ENCODE measurements at regions not wholly inside any gene's neighbourhood (a gene's known extent, or its start where the extent isn't known, plus 50 kb on each side); places are given as distances from the start of the nearest gene placed in this dataset.
"Not testable (repeated sequence)": the region's sequence is repeated elsewhere in the genome, so short reads cannot be mapped to it uniquely, and the experiment has no call there.

DNA sequence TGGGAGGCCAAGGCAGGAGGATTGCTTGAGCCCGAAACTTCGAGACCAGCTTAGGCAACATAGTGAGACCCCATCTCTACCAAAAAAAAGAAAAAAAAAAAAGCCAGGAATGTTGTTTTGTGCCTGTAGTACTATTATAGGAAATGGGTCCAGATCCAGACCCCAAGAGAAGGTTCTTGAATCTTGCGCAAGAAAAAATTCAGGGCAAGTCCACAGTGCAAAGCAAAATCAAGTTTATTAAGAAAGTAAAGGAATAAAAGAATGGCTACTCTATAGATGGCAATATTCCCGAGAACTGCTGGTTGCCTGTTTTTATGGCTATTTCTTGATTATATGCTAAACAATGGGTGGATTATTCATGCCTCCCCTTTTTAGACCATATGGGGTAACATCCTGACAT lies 51.2 kb upstream of the RDX start:
- DNase-seq: no peak

DNA sequence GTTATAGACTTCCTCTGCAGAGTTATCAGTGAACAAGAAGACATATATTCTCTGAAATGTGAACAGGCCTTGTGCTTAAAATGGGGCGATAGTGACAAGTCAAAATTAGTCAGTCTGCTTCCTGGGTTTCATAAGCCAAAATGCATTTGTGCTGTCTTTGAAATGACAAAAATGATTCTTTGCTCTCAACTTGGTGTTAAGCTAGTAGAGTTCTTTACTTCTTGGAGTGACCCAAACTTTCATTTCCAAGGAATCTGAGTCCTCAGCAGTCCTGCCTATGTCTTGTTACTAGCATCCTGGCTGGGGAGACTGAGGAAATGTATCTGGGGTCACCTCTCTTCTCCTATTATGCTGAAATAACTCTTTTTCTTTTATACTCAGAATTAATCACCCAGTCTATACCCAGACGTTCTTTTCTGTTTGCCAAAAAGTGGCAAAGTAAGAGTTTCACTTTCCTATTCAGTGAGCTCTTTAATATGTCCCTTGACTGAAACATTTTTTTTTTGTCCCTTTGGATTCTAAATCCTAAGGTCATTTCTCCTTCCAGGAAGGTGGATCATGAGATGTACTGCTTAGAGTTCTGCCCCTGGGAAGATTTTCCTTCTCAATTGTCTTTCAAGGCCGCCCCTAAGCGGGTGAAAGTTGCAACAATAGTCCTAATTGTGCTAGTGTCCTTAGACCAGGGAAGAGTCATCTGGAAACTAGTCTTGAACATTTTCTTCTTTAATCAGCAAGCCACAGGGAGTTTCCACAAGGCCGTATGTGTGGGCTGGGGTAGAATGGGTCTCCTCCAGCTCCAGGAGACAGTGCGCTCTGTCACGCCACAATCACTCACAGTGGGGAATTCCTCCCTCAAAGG lies 53.0 kb upstream of the RDX start:
- DNase-seq: peak; percentile 59 to 69

DNA sequence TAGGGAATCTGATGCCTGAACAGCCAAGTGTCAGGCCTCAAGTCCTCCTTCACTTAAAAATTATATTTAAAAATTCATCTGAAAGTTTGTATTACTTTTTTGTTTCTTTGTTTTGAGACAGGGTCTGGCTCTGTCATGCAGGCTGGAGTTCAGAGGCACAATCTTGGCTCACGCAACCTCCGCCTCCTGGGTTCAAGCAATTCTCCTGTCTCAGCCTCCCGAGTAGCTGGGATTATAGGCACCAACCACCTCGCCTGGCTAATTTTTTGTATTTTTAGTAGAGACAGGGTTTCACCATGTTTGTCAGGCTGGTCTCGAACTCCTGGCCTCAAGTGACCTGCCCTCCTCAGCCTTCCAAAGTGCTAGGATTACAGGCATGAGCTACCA lies 53.6 kb upstream of the RDX start:
- DNase-seq: not testable (repeated sequence)

DNA sequence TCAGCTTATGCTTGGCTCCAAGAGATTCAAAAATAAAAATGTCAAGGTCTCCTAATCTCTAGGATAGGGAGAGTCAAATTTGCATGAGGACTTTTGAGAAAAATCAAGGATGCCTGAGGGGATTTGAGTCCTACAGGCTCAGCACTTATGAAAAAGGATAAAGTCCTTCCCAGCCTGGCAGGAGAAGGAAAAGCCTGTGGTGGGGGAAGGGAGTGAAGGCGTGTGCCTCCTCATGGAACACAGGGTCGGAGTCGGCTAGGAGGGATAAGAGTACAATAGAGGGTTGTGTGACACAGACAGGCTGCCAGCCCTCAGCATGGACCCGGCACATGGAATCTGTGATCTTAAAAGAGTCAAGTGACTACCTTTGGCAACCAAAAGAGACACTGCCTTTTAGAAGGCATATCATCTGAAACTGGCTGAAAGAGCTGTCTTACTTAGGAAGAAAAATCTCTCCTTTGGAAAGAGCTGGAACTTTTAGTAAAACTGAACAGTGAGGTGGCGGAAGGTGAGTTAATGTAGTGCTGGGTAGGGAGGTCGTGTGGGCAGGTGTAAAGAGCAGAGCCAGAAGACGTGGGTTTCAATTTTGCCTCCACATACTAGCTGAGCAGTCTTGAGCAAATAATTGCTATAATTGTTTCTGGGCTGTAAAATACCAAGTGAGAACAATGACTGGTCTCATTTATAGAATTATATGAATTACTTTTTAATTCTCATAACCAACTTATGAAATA lies 58.8 kb upstream of the RDX start:
- no peak for DNase-seq

DNA sequence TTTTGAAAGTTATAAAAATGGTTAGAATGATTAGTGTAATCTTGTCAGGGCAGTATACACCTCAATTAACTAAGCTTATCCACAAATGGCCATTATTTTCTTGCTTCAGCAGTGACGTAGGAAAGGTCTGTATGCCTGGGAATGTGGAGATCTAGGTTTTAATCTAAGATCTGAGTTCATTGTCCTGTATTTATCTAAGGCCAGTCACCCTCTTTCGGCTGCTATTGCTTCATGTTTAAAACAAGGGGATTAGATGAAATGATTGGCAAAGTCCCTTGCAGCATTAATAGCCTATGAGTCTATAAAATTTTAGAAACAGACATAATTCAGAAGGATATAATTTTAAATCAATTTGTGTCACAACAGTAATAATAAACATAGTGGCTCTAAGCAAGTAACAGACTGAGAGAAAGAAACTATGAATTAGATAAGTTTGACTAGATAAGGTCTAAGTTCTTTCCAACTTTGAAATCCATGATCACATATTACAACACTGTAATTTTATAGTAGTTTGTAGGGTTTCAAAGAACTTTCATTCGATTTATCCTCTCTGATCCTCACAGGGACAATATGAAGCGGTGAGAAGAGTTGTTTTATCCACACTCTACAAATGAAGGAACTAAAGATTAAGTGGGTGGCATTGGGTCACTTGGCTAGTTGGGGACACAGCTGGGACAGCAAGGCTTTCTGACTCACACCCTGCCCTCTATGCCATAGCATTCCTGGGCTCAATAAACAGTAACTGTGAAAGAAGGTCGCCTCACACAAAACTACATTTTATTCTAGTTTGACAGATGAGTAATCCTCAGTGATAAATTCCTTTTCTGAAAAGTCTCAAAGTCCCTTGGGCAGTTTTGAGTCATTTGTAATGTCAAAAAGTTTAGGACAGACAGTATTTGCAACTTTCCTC lies 60.6 kb upstream of the RDX start:
- no peak for DNase-seq

DNA sequence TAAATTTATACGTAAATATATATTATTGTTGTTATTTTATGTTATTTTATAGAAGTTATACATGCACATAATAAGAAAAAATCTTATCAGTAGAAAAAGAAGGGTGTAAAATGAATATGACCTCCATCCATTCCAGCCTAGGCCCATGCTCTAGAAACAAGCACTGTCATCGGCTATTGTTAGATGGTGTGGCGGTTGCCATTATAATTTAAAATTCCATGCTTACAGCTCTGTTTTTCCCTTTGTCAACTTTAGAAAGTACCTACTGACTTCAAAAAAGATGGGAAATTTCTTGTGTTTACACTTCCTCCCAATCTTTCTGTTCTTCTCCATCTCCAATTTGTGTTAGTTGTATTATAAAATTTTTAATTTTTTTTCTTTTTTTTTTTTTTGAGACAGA lies 61.9 kb upstream of the RDX start:
- DNase-seq: no peak

DNA sequence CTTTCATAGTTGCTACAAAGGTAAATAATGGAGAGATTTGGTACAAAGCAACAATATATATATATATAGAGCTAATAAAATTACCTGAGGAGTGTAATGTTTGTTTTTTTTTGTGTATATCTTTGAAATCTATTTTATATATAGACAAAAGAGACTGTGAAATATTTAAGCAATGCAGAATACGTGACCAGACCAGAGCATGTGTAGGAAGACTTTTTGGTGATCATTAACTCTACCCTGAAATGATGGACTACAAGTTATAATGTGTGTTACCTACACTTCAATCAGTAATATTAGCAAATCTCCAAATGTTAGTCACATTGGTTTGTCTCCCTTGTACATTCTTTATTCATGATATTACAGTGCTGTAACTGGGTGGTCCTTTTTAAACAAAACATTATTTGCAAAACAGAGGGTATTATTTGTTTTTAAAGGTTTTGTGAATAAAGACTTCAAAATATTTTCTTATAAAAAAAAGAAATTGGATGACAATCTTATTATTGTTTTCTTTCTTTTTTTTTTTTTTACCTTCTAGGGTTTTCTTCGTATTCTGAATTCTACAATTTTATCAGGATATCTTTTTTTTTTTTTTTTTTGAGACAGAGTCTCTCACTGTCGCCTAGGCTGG lies 64.5 kb upstream of the RDX start:
- not testable (repeated sequence) for DNase-seq

DNA sequence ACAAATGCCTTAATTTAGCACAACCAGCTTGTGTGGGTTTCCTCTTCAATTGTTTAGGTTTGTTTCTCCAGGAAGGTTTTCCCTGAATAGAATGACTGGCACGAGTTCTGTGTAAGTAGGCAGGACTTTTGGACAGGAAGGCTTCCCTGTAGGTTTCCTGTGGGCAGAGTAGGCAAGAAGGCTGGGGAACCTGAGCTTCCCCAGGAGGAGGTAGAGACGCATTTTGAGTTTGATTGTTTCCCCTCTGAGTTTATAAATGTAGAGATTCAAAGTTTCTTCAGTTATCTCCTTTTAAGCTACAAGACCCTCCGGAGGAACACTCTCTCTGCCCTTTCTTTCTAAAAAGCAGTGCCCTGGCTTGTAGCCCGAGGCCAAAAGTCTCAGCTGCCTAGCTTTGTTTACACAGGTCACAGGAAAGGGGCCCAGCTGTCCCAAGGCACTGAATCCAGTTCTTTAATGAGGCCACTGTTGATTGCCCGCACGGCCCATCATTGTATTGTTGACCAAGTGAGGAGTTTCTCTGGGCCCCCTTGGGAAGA lies 66.6 kb upstream of the RDX start:
- DNase-seq: no peak

DNA sequence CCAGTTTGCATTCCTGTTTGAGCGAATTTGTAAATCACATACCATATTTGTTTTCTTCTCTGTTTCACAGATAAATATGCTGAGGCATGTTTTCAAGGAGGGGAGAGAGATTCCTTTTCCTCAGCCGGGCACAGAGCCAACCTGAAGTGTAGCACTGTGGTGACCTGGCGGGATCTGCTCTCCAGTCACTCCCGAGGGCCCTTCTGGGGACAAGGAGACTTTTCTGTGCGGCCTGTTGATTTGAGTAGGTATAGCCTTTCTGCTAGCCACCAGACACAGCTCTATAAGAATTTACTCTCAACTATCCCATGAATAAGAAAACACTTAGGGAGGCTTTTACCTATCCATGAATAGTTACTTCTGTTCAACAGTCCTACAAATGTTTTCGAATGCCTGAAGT lies 63.5 kb upstream of the FDX1 start:
- no peak for DNase-seq

DNA sequence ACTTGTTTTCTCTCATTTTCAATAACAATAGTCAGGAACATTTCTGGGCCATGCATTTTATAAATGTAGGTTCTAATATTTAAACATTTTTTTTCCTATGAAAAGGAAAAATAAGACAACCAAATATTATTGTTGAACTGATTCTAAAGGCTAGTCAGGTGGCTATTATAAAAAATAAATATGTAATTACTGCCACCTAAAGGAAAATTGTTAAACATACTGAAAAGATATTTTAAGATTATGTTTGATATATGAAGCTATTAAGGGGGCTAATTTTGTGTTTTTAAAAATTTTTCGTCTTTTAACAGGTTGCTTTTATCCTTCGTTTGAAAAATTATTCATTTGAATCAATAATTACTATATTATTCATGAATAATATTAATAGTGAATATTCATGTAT lies 62.2 kb upstream of the FDX1 start:
- DNase-seq: no peak

DNA sequence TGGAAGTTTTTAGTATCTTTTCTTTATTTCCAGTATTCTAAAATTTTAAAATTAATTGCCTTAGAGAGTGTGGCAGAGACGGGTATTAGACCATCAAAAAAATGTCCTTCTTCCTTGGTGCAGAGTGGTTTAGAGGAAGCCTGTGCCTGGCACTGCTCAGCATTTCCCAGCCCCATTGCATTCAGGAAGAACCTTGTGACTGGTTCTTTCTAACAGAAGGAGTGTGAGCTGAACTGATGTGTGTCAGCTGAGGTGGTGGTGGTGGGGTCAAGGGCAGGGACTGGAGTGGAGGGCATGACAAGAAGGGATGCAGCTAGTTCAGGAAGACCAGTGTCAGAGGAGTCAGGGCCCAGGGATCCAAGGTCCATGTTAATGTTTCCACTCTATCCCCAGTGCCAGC lies 58.7 kb upstream of the FDX1 start:
- DNase-seq: no peak

DNA sequence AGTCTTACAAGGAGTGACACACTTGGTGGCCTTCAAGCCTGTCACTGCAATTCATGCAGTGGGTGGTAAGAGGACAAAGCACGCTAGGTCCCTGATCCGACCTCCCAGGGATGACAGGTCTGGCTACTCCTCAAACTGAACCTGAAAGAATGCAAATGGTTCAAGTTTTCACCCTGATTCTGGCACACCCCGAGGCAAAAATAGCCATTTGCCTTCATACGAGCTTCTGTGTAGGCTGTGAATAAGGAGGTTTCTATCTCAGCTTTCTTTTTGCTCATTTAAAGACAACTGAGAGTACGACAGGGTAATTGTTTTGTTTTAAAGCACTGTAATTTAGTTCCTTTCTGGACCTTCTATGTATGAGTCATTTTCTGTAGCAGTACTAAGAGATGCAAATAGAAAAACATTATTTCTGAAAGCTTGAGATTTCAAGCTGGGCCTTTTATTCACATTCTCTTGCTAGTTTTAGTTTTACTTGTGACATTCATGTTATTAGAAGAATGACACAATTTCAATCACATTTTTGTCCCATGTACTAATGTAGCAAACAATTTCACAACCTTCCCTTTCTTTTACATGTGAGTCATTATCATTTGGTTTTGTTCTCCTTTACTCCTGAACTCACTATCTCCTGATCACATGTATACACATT lies 56.6 kb upstream of the FDX1 start:
- no peak for DNase-seq

DNA sequence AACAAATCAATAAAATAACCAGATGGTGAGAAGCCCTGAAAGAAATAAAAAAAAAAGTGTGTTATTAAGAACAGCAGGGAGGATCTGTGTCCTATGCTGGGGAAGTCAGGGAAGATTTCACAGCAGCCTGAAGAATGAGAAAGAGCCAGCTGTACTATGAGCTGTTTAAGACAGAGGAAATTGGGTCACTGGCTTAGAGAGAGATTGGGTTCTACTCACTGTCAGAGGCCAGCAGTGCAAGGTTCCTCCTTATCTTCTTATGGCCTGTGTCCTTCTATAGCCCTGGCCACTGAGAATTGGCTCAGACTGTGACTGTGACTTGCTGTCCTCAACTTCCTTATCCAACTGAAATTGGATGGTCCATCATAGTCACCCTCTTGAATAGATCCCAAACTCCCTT lies 54.8 kb upstream of the FDX1 start:
- no peak for DNase-seq

DNA sequence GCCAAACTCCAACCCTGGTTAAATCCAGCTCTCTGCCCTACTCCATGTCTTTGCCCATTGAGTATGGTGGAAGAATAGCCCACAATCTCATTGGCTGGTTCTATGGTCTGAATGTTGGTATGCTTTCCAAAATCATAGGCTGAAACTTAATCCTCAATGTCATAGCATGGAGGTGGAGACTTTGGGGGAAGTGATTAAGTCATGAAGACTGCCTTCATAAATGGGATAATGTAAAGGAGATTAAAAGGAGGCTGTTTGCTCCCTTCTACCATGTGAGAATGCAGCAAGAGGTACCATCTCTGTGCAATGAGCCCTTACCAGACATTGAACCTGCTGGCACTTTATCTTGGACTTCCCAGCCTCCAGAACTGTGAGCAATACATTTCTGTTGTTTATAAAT lies 54.4 kb upstream of the FDX1 start:
- DNase-seq: no peak

DNA sequence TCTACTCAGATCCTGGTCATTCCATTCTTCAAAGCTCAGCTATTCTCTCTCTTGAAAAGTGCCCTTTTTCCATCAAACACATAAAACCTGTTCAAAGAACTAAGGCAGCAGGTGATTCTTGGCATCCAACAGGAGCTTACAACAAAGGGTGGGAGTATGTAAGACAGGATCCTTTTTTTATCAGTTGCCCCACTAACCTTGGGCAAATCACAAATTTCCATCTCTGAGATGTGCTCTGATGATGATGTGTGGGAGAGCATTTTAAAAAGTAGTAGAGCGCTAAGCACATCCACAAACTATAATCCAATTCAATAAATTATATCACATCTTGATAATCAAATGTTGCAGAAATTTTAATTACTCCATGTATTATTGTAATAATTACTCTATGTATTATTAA lies 53.7 kb upstream of the FDX1 start:
- no peak for DNase-seq

DNA sequence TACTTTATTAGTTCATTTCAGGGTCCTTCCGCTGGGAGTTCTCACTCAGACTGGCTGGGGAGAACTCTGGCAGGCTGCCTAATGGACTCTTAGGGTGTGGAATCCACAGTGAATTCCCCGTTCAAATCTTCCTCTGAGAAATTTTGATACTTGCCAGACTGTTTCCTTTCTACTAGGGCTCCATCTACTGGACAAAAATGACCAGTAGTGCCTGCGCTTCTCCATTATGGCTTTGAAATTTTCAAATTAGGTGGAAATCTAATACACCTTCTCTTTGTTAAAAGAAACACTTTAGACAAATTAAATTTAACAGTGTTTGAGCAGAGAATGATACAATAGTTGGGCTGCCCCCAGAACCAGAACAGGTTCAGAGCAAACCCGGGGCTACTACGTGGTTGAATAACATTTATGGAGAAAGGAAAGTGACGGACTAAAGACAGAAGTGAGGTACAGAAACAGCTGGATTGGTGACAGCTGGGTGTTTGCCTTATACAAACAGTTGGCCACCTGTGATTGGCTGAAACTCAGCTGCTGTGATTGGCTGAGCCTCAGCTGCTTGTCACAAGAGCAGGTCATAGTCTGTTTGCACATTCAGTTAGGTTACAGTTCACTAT lies 52.9 kb upstream of the FDX1 start:
- DNase-seq: no peak

DNA sequence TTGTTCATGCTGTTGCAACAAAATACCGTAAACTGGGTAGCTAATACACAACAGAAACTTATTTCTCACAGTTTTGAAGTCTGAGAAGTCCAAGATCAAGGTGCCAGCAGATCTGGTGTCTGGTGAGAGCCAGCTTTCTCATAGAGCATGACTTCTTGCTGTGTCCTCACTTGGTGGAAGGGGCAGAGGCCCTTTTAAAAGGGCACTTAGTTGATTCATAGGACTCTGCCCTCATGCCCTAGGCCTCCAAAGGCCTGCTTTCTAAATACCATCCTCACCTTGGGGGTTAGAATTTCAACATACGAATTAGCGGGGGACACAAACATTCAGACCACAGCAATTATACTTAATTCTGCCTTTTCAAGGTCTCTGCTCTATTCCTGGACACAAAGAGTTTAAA lies 52.3 kb upstream of the FDX1 start:
- DNase-seq: no peak

DNA sequence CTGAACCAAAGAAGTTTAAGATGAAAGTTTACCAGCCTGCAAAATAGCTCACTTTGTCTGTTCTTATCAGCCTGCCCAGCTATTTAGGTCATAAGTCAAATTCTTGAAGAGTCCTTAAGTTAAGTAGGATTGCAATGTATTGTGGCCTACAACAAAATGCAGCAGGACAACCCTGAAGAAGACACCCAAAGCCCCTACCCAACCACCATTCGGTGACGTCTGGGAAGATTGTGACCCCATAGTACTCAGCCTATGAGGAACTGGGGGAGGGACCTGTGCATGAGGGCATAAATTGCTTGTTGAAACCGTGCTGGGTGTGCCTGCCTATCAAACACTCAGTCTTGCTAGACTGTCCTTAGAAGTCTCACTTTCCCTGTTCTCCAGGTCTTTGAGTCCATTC lies 50.5 kb upstream of the FDX1 start:
- DNase-seq: no peak

DNA sequence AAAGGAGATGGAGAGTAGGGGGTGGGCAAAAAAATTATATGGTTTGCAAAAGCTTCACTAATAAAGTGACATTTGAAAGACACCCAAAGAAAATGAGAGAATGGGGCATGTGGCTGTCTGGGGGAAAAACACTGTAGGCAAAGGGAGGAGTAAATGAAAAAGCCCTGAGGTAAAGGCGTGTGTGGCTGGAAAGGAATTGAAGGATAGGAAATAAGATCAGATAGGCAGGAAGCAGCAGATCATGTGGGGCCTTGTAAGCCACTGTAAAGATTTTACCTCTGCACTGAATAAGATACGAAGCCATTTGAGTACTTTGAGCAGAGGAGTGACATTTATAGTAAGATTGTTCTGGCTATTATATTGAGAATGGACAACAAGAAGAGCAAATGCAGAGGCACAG lies 49.8 kb upstream of the FDX1 start:
- no peak for DNase-seq
